ENCODE measurements at regions not wholly inside any gene's neighbourhood (a gene's known extent, or its start where the extent isn't known, plus 50 kb on each side); places are given as distances from the start of the nearest gene placed in this dataset.

- FAIRE-seq (peak; percentile 90), DNase-seq (ENCODE audit: low spot score in 2 of 2) (no peak)
These were observed 51.3 kb downstream of the BLTP1 start for GRCh38 chr4:122203407-122203806.

GRCh38 chr4:122205687-122206086 lies 53.6 kb downstream of the BLTP1 start:
- DNase-seq (ENCODE audit: low spot score in 2 of 2): no peak
- no peak for FAIRE-seq

- FAIRE-seq: no peak
- DNase-seq (ENCODE audit: low spot score in 2 of 2): no peak
These were observed 60.7 kb downstream of the BLTP1 start for GRCh38 chr4:122212880-122213279.

- DNase-seq (ENCODE audit: low spot score in 2 of 2): no peak
- no peak for FAIRE-seq
These were observed 66.6 kb downstream of the BLTP1 start for GRCh38 chr4:122218762-122219161.

- FAIRE-seq: no peak
- DNase-seq (ENCODE audit: low spot score in 2 of 2): no peak
These were observed 67.2 kb downstream of the BLTP1 start for GRCh38 chr4:122219356-122219755.

GRCh38 chr4:122221322-122221721 lies 69.2 kb downstream of the BLTP1 start:
- FAIRE-seq (no peak), DNase-seq (ENCODE audit: low spot score in 2 of 2) (no peak)

GRCh38 chr4:122224348-122224747 lies 72.2 kb downstream of the BLTP1 start:
- no peak for FAIRE-seq
- DNase-seq (ENCODE audit: low spot score in 2 of 2): no peak

- DNase-seq (ENCODE audit: low spot score in 2 of 2): no peak
- no peak for FAIRE-seq
These were observed 75.1 kb downstream of the BLTP1 start for GRCh38 chr4:122227202-122227601.

GRCh38 chr4:122229857-122230256 lies 77.7 kb downstream of the BLTP1 start:
- no peak for FAIRE-seq
- DNase-seq (ENCODE audit: low spot score in 2 of 2): no peak

GRCh38 chr4:122232633-122233032 lies 80.5 kb downstream of the BLTP1 start:
- no peak for FAIRE-seq
- no peak for DNase-seq (ENCODE audit: low spot score in 2 of 2)

GRCh38 chr4:122234686-122235085 lies 82.6 kb downstream of the BLTP1 start:
- no peak for DNase-seq (ENCODE audit: low spot score in 2 of 2)
- no peak for FAIRE-seq

- FAIRE-seq (no peak), DNase-seq (ENCODE audit: low spot score in 2 of 2) (no peak)
These were observed 91.7 kb downstream of the BLTP1 start for GRCh38 chr4:122243785-122244184.

GRCh38 chr4:122244764-122245163 lies 92.6 kb downstream of the BLTP1 start:
- FAIRE-seq: no peak
- no peak for DNase-seq (ENCODE audit: low spot score in 2 of 2)

GRCh38 chr4:122246551-122246950 lies 94.4 kb downstream of the BLTP1 start:
- DNase-seq (ENCODE audit: low spot score in 2 of 2) (no peak), FAIRE-seq (no peak)

- FAIRE-seq: no peak
- no peak for DNase-seq (ENCODE audit: low spot score in 2 of 2)
These were observed 97.2 kb downstream of the BLTP1 start for GRCh38 chr4:122249357-122249756.

GRCh38 chr4:122252584-122252983 lies 100.5 kb downstream of the BLTP1 start:
- DNase-seq (ENCODE audit: low spot score in 2 of 2): no peak
- FAIRE-seq: no peak

GRCh38 chr4:122259849-122260248 lies 107.7 kb downstream of the BLTP1 start:
- FAIRE-seq: no peak

GRCh38 chr4:122276359-122276758 lies 102.5 kb upstream of the ADAD1 start:
- FAIRE-seq (no peak), DNase-seq (ENCODE audit: low spot score in 2 of 2) (no peak)

More at GRCh38 chr4:122259849-122260248, 107.7 kb downstream of the BLTP1 start:
- no peak for DNase-seq (ENCODE audit: low spot score in 2 of 2)

GRCh38 chr4:122278976-122279375 lies 99.8 kb upstream of the ADAD1 start:
- FAIRE-seq: no peak

GRCh38 chr4:122279670-122280069 lies 99.1 kb upstream of the ADAD1 start:
- no peak for FAIRE-seq
- no peak for DNase-seq (ENCODE audit: low spot score in 2 of 2)

More at GRCh38 chr4:122278976-122279375, 99.8 kb upstream of the ADAD1 start:
- no peak for DNase-seq (ENCODE audit: low spot score in 2 of 2)

GRCh38 chr4:122285285-122285684 lies 93.5 kb upstream of the ADAD1 start:
- FAIRE-seq (no peak), DNase-seq (ENCODE audit: low spot score in 2 of 2) (no peak)

GRCh38 chr4:122293374-122294365 lies 85.1 kb upstream of the ADAD1 start:
- DNase-seq (ENCODE audit: low spot score in 2 of 2): no peak
- no peak for FAIRE-seq

Measured in frontal cortex (tissue), 3 donors.